Epidermal melanocyte (primary cell): ENCODE measurements at regions not wholly inside any gene's neighbourhood (a gene's known extent, or its start where the extent isn't known, plus 50 kb on each side); places are given as distances from the start of the nearest gene placed in this dataset.
"Not testable (repeated sequence)": the region's sequence is repeated elsewhere in the genome, so short reads cannot be mapped to it uniquely, and the experiment has no call there.

Source experiments
- DNase-seq: peaks from one replicate; pipeline ENCODE4 v3.0.0; 2011; ENCODE audit warnings: low spot score; ENCODE audit not compliant: insufficient read length

- DNase-seq = no peak
Measured at GRCh38 chr19:28126135-28126898, 1086.6 kb downstream of the UQCRFS1 start.

- no peak for DNase-seq
Measured at GRCh38 chr19:28122734-28123133, 1090.2 kb downstream of the UQCRFS1 start.

- DNase-seq = no peak
Measured at GRCh38 chr19:28118235-28118634, 1094.7 kb downstream of the UQCRFS1 start.

- DNase-seq = no peak
Measured at GRCh38 chr19:28117143-28117542, 1095.8 kb downstream of the UQCRFS1 start.

- DNase-seq = not testable (repeated sequence)
Measured at GRCh38 chr19:28116379-28116778, 1096.6 kb downstream of the UQCRFS1 start.

- no peak for DNase-seq
Measured at GRCh38 chr19:28103921-28104320, 1109.0 kb downstream of the UQCRFS1 start.

GRCh38 chr19:28084659-28085157 lies 1128.2 kb downstream of the UQCRFS1 start:
- DNase-seq = not testable (repeated sequence)

GRCh38 chr19:28076628-28077027 lies 1136.3 kb downstream of the UQCRFS1 start:
- DNase-seq = no peak

- DNase-seq = no peak
Measured at GRCh38 chr19:28075229-28075628, 1137.7 kb downstream of the UQCRFS1 start.

- DNase-seq = no peak
Measured at GRCh38 chr19:28074773-28075172, 1138.2 kb downstream of the UQCRFS1 start.

GRCh38 chr19:28067882-28068281 lies 1145.1 kb downstream of the UQCRFS1 start:
- DNase-seq = no peak

- DNase-seq = no peak
Measured at GRCh38 chr19:28066988-28067387, 1146.0 kb downstream of the UQCRFS1 start.

- no peak for DNase-seq
Measured at GRCh38 chr19:28066161-28066560, 1146.8 kb downstream of the UQCRFS1 start.

GRCh38 chr19:28065026-28065425 lies 1147.9 kb downstream of the UQCRFS1 start:
- no peak for DNase-seq

- DNase-seq = no peak
Measured at GRCh38 chr19:28063702-28064101, 1149.2 kb downstream of the UQCRFS1 start.

GRCh38 chr19:28061111-28061510 lies 1151.8 kb downstream of the UQCRFS1 start:
- DNase-seq = no peak

- DNase-seq = not testable (repeated sequence)
Measured at GRCh38 chr19:28057026-28057425, 1155.9 kb downstream of the UQCRFS1 start.

GRCh38 chr19:28051047-28051446 lies 1161.9 kb downstream of the UQCRFS1 start:
- DNase-seq = no peak

- no peak for DNase-seq
Measured at GRCh38 chr19:28049875-28050274, 1163.1 kb downstream of the UQCRFS1 start.

GRCh38 chr19:28046932-28047331 lies 1166.0 kb downstream of the UQCRFS1 start:
- no peak for DNase-seq

- DNase-seq = no peak
Measured at GRCh38 chr19:28045621-28046020, 1167.3 kb downstream of the UQCRFS1 start.

GRCh38 chr19:28044477-28044876 lies 1168.5 kb downstream of the UQCRFS1 start:
- no peak for DNase-seq

- DNase-seq = no peak
Measured at GRCh38 chr19:28042516-28042915, 1170.4 kb downstream of the UQCRFS1 start.
